ENCODE measurements at regions not wholly inside any gene's neighbourhood (a gene's known extent, or its start where the extent isn't known, plus 50 kb on each side); places are given as distances from the start of the nearest gene placed in this dataset.
A peak's percentile ranks its signal among the peaks of the same experiment; 100 is the strongest.

DNA sequence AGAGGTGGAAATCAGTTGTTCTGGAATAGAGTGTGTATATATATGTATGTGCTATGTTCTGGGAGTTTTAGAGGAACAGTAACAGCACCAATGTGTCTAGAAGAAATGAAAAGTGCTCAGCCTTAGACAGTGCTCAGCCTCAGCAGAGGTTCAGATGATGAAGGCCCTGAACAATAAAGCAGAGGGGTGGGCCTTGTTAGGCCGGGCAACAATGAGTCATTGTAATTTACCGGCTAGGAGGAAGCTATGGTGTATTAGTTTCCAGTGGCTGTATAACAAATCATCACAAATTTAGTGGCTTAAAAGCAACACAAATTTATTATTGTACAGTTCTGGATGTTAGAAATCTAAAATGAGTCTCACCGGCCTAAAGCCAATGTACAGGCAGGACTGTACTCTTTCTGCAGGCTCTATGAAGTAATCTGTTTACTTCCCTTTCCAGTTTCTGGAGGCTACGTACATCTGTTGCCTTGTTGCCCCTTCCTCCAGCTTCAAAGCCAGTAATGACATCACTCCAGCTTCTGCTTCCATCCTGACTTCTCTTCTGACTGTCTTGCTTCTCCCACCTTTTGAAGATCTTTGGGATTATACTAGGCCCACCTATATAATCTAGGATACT is 84.6 kb downstream of the CH25H start:
- ATAC-seq (no peak), DNase-seq (ENCODE audit: low read depth, low spot score) (no peak)
- no peak overlapping the region for H3K4me3 ChIP-seq (replicated peaks in 1 of 2; ENCODE audit: low read depth in 1 of 2, low read length in 2 of 2)
- no peak overlapping the region for H3K9ac ChIP-seq (ENCODE audit: low read length)
- intact Hi-C loops (cut with micrococcal nuclease): no loop called here
- no peak overlapping the region for H3K4me2 ChIP-seq (ENCODE audit: low read length)
- ChIA-PET RAD21 (ENCODE audit: low non-redundant PET in 1 of 2, low total read pairs in 2 of 2, uncharacterized antibody in 2 of 2, unreplicated experiment in 2 of 2) (no interaction called here), CTCF (no interaction called here), POLR2A (no interaction called here)
- no peak overlapping the region for H3K27ac ChIP-seq (ENCODE audit: low read depth, low read length)
- BruUV-seq (replicated peaks): no TSS peak
- no peaks in the 10 kb centered on the region for H4K20me1 ChIP-seq (ENCODE audit: insufficient read depth)
- peaks cover 0 to 18% of the 10 kb centered on the region in 2 experiments; a peak in 2 of 4 replicates for H3K4me1 ChIP-seq (ENCODE audit: control insufficient read depth in 1 of 2, insufficient read depth in 2 of 2, low read length in 2 of 2)
- no peaks in the 10 kb centered on the region for H3K79me2 ChIP-seq (ENCODE audit: insufficient read depth, low read length)
- H3K36me3 ChIP-seq (ENCODE audit: control insufficient read depth in 1 of 2, insufficient read depth in 2 of 2, low read length in 2 of 2): no peaks in the 10 kb centered on the region
- no peaks in the 10 kb centered on the region for H3K9me2 ChIP-seq (ENCODE audit: insufficient read depth)
- no peaks in the 10 kb centered on the region for H3K27me3 ChIP-seq (ENCODE audit: insufficient read depth, low read length)
- H2AFZ ChIP-seq (ENCODE audit: low read depth, low read length, poor library complexity, severe bottlenecking): peak overlapping the region; percentile 36
- TF ChIP-seq EZH2phosphoT487 (IDR thresholded peaks at IDR 0.05; ENCODE audit: borderline replicate concordance) (no peak), EGR1 (IDR thresholded peaks at IDR 0.05; ENCODE audit: low read depth) (no peak), REST (IDR thresholded peaks at IDR 0.05; ENCODE audit: low read depth) (no peak), JUND (IDR thresholded peaks at IDR 0.05) (no peak)
- TF ChIP-seq, protein P1, sequence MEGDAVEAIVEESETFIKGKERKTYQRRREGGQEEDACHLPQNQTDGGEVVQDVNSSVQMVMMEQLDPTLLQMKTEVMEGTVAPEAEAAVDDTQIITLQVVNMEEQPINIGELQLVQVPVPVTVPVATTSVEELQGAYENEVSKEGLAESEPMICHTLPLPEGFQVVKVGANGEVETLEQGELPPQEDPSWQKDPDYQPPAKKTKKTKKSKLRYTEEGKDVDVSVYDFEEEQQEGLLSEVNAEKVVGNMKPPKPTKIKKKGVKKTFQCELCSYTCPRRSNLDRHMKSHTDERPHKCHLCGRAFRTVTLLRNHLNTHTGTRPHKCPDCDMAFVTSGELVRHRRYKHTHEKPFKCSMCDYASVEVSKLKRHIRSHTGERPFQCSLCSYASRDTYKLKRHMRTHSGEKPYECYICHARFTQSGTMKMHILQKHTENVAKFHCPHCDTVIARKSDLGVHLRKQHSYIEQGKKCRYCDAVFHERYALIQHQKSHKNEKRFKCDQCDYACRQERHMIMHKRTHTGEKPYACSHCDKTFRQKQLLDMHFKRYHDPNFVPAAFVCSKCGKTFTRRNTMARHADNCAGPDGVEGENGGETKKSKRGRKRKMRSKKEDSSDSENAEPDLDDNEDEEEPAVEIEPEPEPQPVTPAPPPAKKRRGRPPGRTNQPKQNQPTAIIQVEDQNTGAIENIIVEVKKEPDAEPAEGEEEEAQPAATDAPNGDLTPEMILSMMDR (IDR thresholded peaks at IDR 0.05 in 2 of 3, conservative IDR thresholded peaks at IDR 0.05 in 1 of 3; ENCODE audit: borderline replicate concordance in 1 of 3, insufficient read depth in 1 of 3, low read depth in 2 of 3, low read length in 2 of 3): no peak
- no peaks in the 10 kb centered on the region for H3K9me3 ChIP-seq (ENCODE audit: control insufficient read depth in 1 of 2, insufficient read depth in 1 of 2, low read depth in 1 of 2, low read length in 2 of 2)
